Immature natural killer cell (primary cell): ENCODE measurements at regions not wholly inside any gene's neighbourhood (a gene's known extent, or its start where the extent isn't known, plus 50 kb on each side); places are given as distances from the start of the nearest gene placed in this dataset.

Source experiments
- DNase-seq, 3 donors: peaks; one replicate each; pipeline ENCODE4 v3.0.0; 2022; ENCODE audit warnings: mixed read lengths in 1 of 3
- H3K27ac Mint-ChIP-seq, 6 donors: one replicate each; pipeline ENCODE4 v1.8.0; 2020; ENCODE audit warnings: mixed read lengths in 6 of 6, mild to moderate bottlenecking in 5 of 6, inconsistent platforms in 4 of 6, moderate library complexity in 3 of 6
- H3K27me3 Mint-ChIP-seq, 3 donors: one replicate each; pipeline ENCODE4 v1.8.0; 2020 to 2021; ENCODE audit warnings: low read depth in 3 of 3, mild to moderate bottlenecking in 3 of 3, mixed read lengths in 3 of 3, moderate library complexity in 3 of 3, inconsistent platforms in 1 of 3
- H3K36me3 Mint-ChIP-seq, 3 donors: one replicate each; pipeline ENCODE4 v1.8.0; 2020; ENCODE audit warnings: mixed read lengths in 3 of 3, inconsistent platforms in 2 of 3, mild to moderate bottlenecking in 2 of 3
- H3K4me1 Mint-ChIP-seq, 2 donors: one replicate each; pipeline ENCODE4 v1.8.0; 2020; ENCODE audit warnings: inconsistent platforms in 2 of 2, mild to moderate bottlenecking in 2 of 2, mixed read lengths in 2 of 2, moderate library complexity in 1 of 2
- H3K4me3 Mint-ChIP-seq, 5 donors: one replicate each; pipeline ENCODE4 v1.8.0; 2020; ENCODE audit warnings: mild to moderate bottlenecking in 5 of 5, mixed read lengths in 5 of 5, inconsistent platforms in 3 of 5, moderate library complexity in 3 of 5
- H3K9me3 Mint-ChIP-seq, 6 donors: one replicate each; pipeline ENCODE4 v1.8.0; 2020; ENCODE audit warnings: mild to moderate bottlenecking in 6 of 6, mixed read lengths in 6 of 6, inconsistent platforms in 4 of 6, moderate library complexity in 3 of 6

GRCh38 chr2:142320067-142320466 lies 189.3 kb upstream of the LRP1B start:
- Mint-ChIP-seq H3K27ac (no peak overlapping the region), H3K36me3 (peaks cover 0 to 6% (median 0%) of the 10 kb centered on the region in 3 donors), H3K4me3 (no peak overlapping the region), H3K27me3 (peaks cover 0 to 4% (median 0%) of the 10 kb centered on the region in 3 donors), H3K9me3 (peaks cover 8 to 54% (median 15%) of the 10 kb centered on the region in 6 donors), H3K4me1 (no peaks in the 10 kb centered on the region)
- no peak for DNase-seq

GRCh38 chr2:142316049-142316448 lies 185.2 kb upstream of the LRP1B start:
- Mint-ChIP-seq H3K36me3 (no peaks in the 10 kb centered on the region), H3K4me1 (no peaks in the 10 kb centered on the region), H3K9me3 (peaks cover 5 to 57% (median 17%) of the 10 kb centered on the region in 6 donors), H3K27ac (no peak overlapping the region), H3K4me3 (no peak overlapping the region), H3K27me3 (no peaks in the 10 kb centered on the region)
- no peak for DNase-seq

GRCh38 chr2:142315346-142315745 lies 184.5 kb upstream of the LRP1B start:
- DNase-seq: no peak
- H3K4me1 Mint-ChIP-seq: no peaks in the 10 kb centered on the region
- H3K27me3 Mint-ChIP-seq: no peaks in the 10 kb centered on the region
- H3K9me3 Mint-ChIP-seq: peaks cover 5 to 62% (median 19%) of the 10 kb centered on the region in 6 donors
- no peaks in the 10 kb centered on the region for H3K36me3 Mint-ChIP-seq
- no peak overlapping the region for H3K27ac Mint-ChIP-seq
- H3K4me3 Mint-ChIP-seq: no peak overlapping the region

- Mint-ChIP-seq H3K4me1 (no peaks in the 10 kb centered on the region), H3K27me3 (no peaks in the 10 kb centered on the region), H3K4me3 (no peak overlapping the region), H3K27ac (no peak overlapping the region), H3K9me3 (peaks cover 13 to 62% (median 23%) of the 10 kb centered on the region in 6 donors), H3K36me3 (peaks cover 0 to 4% (median 0%) of the 10 kb centered on the region in 3 donors)
- no peak for DNase-seq
Measured at GRCh38 chr2:142314164-142314563, 183.3 kb upstream of the LRP1B start.

DNA sequence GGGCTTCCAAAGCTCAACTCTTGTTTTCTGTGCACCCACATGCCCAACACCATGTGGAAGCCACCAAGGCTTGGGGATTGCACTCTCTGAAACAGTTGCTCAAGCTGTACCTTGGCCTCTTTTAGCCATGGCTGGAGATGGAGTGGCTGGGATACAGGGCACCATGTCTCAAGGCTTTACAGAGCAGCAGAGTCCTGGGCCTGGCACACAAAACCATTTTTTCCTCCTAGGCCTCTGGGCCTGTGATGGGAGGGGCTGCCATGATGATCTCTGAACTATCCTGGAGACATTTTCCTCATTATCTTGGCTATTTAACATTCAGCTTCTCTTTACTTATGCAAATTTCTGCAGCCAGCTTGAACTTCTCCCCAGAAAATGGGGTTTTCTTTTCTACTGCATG lies 179.7 kb upstream of the LRP1B start:
- no peak for DNase-seq
- Mint-ChIP-seq H3K4me1 (no peaks in the 10 kb centered on the region), H3K4me3 (no peak overlapping the region), H3K27me3 (no peaks in the 10 kb centered on the region), H3K36me3 (peaks cover 0 to 4% (median 0%) of the 10 kb centered on the region in 3 donors), H3K27ac (no peak overlapping the region), H3K9me3 (peaks cover 13 to 54% (median 22%) of the 10 kb centered on the region in 6 donors)

- Mint-ChIP-seq H3K27me3 (no peaks in the 10 kb centered on the region), H3K4me3 (no peak overlapping the region), H3K4me1 (no peaks in the 10 kb centered on the region), H3K9me3 (peaks cover 15 to 53% (median 21%) of the 10 kb centered on the region in 6 donors), H3K27ac (no peak overlapping the region), H3K36me3 (peaks cover 0 to 4% (median 0%) of the 10 kb centered on the region in 3 donors)
- no peak for DNase-seq
Measured at GRCh38 chr2:142308744-142309143, 177.9 kb upstream of the LRP1B start.

DNA sequence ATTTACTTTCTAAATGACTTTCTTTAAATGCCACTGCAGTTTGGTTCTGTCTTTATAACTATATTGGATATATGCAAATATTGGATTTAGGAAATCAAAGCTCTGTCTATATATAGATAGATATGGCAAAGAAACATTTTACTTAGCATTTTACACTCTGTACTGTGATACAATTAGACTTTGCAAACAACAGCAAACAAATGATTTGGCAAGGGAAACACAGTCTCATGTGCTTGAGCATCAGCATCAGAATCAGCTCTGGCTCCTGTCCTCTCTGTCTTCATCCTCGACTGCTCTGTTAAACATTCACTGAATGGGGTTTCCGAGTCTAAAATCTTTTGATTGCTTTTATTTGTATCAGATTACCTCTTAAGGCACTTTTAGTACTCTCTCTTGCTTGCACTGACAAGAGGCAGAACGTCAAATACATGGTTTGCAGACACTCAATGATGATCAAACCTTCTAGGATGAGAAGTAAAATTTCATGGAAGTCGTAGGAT lies 176.8 kb upstream of the LRP1B start:
- DNase-seq: no peak
- peaks cover 0 to 4% (median 0%) of the 10 kb centered on the region in 3 donors for H3K36me3 Mint-ChIP-seq
- no peaks in the 10 kb centered on the region for H3K4me1 Mint-ChIP-seq
- no peak overlapping the region for H3K27ac Mint-ChIP-seq
- no peaks in the 10 kb centered on the region for H3K27me3 Mint-ChIP-seq
- peaks cover 14 to 61% (median 22%) of the 10 kb centered on the region in 6 donors for H3K9me3 Mint-ChIP-seq
- no peak overlapping the region for H3K4me3 Mint-ChIP-seq

DNA sequence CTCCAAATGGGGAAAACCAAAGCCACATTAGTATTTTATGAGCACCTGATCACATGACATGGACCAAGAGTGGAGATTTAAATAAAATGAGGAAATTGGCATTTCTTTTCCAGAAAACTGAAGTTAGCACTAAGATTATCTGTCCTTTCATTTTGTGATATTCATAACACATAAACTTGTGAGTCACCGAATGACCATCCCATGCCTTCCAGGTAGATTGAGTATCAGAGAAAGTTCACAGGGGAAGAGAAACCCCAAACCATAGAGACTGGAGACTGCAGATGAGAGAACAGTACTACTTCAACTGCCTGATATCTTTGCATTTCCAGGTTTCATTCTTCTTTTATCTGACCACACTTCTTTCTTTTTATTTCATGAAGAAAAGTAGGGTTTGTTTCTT lies 176.3 kb upstream of the LRP1B start:
- no peaks in the 10 kb centered on the region for H3K4me1 Mint-ChIP-seq
- no peak overlapping the region for H3K4me3 Mint-ChIP-seq
- H3K27ac Mint-ChIP-seq: no peak overlapping the region

DNA sequence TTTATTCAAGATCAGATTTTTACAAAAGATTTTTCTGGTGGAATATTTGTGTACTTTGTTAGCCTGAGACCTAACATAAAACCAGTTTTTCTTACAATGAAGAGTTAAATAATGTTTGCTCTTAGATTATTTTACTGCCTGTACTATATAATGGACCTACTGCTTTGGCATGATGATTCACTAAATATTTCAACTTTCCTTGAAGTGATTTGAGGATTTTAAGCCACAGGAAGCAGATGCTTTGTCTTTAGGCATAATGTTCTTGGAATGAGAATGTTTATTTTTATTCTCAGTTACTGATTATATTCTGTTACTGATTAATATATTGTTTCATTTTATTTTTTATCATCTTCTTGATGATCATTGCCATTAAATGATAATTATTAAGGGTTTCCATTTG lies 175.3 kb upstream of the LRP1B start:
- peaks cover 11 to 56% (median 20%) of the 10 kb centered on the region in 6 donors for H3K9me3 Mint-ChIP-seq
- H3K36me3 Mint-ChIP-seq: peaks cover 0 to 4% (median 0%) of the 10 kb centered on the region in 3 donors
- no peaks in the 10 kb centered on the region for H3K4me1 Mint-ChIP-seq
- H3K27me3 Mint-ChIP-seq: peaks cover 0 to 2% (median 0%) of the 10 kb centered on the region in 3 donors
- H3K4me3 Mint-ChIP-seq: no peak overlapping the region
- no peak for DNase-seq
- H3K27ac Mint-ChIP-seq: no peak overlapping the region

More for the DNA sequence above, 176.3 kb upstream of the LRP1B start:
- no peak for DNase-seq
- peaks cover 15 to 62% (median 23%) of the 10 kb centered on the region in 6 donors for H3K9me3 Mint-ChIP-seq
- peaks cover 0 to 4% (median 0%) of the 10 kb centered on the region in 3 donors for H3K36me3 Mint-ChIP-seq
- no peaks in the 10 kb centered on the region for H3K27me3 Mint-ChIP-seq

GRCh38 chr2:142300517-142300916 lies 169.7 kb upstream of the LRP1B start:
- Mint-ChIP-seq H3K27ac (no peak overlapping the region), H3K4me1 (no peaks in the 10 kb centered on the region), H3K4me3 (no peak overlapping the region), H3K36me3 (no peaks in the 10 kb centered on the region), H3K27me3 (peaks cover 0 to 2% (median 0%) of the 10 kb centered on the region in 3 donors), H3K9me3 (peaks cover 8 to 52% (median 15%) of the 10 kb centered on the region in 6 donors)
- DNase-seq: no peak

DNA sequence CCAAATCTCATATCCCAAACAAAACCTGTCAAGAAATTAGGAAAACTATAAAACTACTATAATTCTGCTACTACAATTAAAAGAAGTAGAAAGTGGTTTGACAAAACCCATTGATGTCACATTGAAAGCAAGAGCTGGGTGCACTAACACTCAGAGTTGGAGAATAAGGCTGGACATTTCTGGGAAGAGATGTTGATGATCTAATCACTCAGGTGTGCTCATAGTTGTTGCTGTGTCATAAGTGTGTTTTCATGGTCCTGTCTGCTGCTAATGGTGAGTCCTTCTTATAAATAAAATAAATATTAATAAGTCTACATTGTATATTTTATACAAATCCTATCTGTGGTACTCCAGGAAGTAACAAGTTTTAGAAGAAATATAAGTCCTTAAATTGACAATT lies 168.2 kb upstream of the LRP1B start:
- no peak for DNase-seq
- H3K4me3 Mint-ChIP-seq: no peak overlapping the region
- peaks cover 8 to 50% (median 18%) of the 10 kb centered on the region in 6 donors for H3K9me3 Mint-ChIP-seq
- H3K4me1 Mint-ChIP-seq: no peaks in the 10 kb centered on the region
- no peak overlapping the region for H3K27ac Mint-ChIP-seq
- no peaks in the 10 kb centered on the region for H3K36me3 Mint-ChIP-seq
- H3K27me3 Mint-ChIP-seq: peaks cover 0 to 2% (median 0%) of the 10 kb centered on the region in 3 donors

GRCh38 chr2:142294225-142294624 lies 163.4 kb upstream of the LRP1B start:
- no peaks in the 10 kb centered on the region for H3K36me3 Mint-ChIP-seq
- H3K9me3 Mint-ChIP-seq: peaks cover 9 to 43% (median 17%) of the 10 kb centered on the region in 6 donors
- no peak overlapping the region for H3K27ac Mint-ChIP-seq
- no peak overlapping the region for H3K4me3 Mint-ChIP-seq
- no peak for DNase-seq
- H3K4me1 Mint-ChIP-seq: no peaks in the 10 kb centered on the region
- no peaks in the 10 kb centered on the region for H3K27me3 Mint-ChIP-seq

- Mint-ChIP-seq H3K36me3 (no peaks in the 10 kb centered on the region), H3K27me3 (no peaks in the 10 kb centered on the region), H3K9me3 (peaks cover 12 to 44% (median 17%) of the 10 kb centered on the region in 6 donors), H3K4me3 (no peak overlapping the region), H3K4me1 (no peaks in the 10 kb centered on the region), H3K27ac (no peak overlapping the region)
- no peak for DNase-seq
Measured at GRCh38 chr2:142291969-142292368, 161.2 kb upstream of the LRP1B start.

DNA sequence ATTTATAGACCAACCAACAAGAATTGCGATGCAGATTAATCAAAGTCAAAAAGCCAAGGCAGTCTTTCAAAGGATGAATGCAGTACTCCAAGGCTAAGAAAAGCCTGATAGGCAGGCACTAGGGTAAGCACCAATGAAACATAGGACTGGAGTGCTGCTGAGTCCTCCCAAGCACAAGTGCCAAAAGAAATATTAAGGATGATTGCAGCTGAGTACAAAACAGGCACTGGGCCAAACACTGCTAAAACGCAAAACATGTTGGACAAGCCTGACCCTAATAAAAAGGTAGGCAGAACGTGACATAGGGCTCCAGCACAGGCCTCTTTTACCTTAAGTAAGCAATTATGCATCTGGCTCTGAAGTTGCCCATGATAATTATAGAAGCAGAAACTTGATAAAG lies 160.1 kb upstream of the LRP1B start:
- Mint-ChIP-seq H3K36me3 (no peaks in the 10 kb centered on the region), H3K27me3 (no peaks in the 10 kb centered on the region), H3K4me1 (no peaks in the 10 kb centered on the region), H3K4me3 (no peak overlapping the region), H3K9me3 (peaks cover 11 to 44% (median 18%) of the 10 kb centered on the region in 6 donors), H3K27ac (no peak overlapping the region)
- DNase-seq: no peak

DNA sequence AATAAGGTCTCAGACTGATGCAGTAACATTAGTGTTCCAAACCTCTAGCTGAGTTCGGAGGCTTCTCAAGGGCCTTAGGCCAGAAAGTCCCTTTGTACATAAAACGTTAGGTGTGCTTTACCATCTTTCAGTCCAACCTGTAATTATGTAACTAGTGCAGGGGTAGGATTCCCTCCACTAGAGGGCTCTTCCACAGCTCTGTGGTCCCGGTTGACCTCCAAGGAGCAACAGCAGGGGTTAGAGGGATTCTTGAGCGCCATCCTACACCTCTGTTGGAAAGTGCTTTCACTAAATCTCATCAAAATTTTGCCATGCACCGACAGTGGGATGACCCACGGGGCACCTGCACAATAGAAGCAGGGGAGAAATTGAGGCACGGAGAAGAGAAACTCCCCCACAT lies 155.8 kb upstream of the LRP1B start:
- no peaks in the 10 kb centered on the region for H3K36me3 Mint-ChIP-seq
- no peak overlapping the region for H3K27ac Mint-ChIP-seq

More for the DNA sequence above, 155.8 kb upstream of the LRP1B start:
- H3K4me3 Mint-ChIP-seq: no peak overlapping the region
- peaks cover 5 to 45% (median 14%) of the 10 kb centered on the region in 6 donors for H3K9me3 Mint-ChIP-seq
- DNase-seq: no peak
- H3K27me3 Mint-ChIP-seq: peaks cover 0 to 3% (median 0%) of the 10 kb centered on the region in 3 donors
- H3K4me1 Mint-ChIP-seq: no peaks in the 10 kb centered on the region
